Suppressor macrophage (primary cell): ENCODE measurements at regions not wholly inside any gene's neighbourhood (a gene's known extent, or its start where the extent isn't known, plus 50 kb on each side); places are given as distances from the start of the nearest gene placed in this dataset.

Experiments used
- DNase-seq, 4 experiments: peaks; one replicate each; pipeline ENCODE4 v3.0.0-alpha.2; 2020 to 2022

DNA sequence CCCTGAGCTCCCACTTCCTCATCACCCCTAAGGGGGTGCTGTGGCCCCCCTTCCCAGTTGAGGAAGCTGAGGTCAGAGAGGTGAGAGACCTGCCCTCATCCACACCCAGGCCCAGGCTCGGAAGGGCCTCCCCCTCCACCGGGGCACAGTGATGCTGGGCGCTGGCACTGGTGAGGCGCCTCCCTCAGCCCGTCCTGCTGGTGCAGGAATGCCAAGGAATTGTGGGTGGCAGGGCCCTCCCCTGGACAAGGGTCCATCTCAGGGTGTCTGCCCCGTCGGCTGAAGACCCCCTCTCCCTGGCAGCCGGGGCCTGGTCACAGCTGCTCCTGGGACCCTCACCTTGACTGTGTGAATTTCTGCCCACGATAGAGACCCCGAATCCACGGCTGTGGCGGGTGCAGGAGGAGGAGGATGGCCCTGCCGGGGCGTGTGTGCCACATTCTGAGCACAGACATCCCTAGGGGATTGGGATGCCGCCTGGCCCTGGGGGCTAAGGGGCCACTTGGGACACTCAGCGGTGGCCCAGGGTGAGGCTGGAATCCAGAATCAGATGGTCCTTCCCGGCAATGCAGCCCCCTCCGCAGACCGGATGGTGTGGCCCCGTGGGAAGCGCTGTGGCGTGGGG, 70.2 kb upstream of the GATA5 start:
- no peak for DNase-seq

DNA sequence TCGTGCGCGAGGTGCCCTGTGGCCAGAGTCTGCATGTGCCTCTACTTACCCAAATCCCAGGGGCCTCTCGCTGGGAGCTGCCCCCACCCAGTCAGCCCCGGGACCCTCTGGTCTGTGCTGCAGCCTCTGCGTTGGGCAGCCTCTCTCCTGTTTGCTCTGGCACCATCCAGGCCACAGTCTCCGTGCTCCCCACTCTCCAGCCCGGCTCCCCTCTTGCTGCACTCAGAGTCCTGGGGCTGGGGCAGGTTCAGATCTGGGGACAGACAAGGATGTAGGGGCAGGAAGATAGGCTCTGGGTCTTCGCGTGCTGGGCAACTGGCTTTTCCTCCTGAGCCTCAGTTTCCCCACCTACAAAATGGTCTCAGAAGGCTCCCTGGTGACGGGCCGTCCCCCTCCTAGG, 70.8 kb upstream of the GATA5 start:
- no peak for DNase-seq

DNA sequence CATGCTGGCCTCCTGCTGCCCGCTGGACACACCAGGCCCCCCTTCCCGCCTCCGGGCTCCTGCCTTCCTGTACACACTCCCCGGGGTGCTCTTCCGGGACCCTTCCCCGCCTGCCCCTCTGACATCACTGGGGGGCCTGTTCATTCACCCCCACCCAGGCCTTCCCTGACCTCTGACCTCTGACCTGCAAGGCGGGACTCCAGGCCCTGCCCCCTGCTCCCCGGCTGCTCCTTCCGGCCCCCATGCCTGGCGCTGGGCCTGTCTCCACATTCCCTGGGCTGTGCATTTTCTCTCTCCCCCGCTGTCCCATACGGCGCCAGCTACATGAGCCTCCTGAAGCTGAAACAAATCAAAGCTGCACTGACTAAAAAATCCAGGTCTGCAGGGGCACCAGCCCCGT, 71.6 kb upstream of the GATA5 start:
- no peak for DNase-seq

DNA sequence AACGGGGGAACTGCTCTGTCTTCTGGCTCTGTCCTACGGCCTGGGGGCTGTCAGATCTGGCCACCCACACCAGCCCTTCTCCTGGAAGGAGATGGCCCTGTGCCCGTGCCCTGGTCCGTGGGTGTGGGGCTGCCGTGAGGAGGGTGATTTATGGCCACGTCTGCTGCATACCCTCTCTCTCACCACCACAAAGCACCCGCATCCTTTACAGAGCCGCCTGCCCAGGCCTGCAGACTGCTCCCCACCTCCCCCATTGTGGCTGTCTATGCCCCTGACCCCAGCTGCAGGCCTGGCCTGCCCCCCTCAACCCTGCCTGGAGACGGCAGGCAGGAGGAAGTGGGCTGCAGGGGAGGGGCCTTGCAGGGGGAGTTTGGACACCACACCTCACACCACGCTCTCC, 72.7 kb upstream of the GATA5 start:
- peak in 3 of 4 experiments; percentile 46 to 57 (median 47) for DNase-seq

DNA sequence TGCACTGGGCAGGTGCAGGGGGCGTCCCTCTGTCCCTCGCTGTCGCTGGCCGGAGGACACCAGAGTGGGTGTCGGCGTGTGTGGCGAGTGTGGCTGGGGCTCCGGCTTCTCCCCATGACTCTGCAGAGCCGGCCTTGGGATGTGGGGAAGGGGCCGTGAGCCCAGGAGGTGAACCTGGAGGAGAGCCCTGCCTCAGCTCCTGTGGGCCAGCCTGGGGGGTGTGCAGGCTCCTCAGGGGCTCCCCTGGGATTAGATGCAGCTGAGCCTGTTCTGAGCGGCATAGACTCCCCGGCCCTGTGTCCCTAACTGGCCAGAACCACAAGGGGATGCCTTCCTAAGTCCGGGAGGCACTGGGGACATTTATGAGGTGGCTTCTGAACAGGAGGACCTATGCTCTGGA, 73.2 kb upstream of the GATA5 start:
- no peak for DNase-seq

DNA sequence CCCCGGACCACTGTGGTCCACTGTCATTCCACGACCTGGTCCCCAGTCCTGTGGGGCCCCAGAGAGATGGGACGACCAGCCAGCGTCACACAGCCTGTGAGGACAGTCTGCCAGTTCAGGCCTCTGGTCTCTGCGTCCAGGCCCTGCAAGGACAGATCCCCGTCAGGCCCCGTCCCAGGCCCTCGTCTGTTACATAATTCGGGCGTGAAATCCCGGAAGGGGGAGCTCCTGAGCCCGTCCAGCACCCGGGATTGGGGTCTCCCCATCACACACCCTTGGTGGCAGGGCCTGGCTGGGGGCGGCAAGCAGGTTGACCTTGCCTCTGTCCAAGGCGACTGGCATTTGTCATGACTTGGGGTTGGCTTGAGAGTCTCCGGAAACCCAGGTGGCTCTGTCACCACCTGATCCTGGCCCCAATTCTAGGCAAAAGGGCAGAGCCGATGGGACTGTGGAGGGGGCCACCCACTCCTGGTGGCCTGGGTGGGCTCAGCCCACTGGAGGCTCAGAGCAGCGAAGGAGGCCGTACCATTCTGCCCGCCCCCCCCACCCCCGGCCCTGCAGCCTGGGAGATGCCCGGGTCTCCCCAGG, 73.8 kb upstream of the GATA5 start:
- no peak for DNase-seq

DNA sequence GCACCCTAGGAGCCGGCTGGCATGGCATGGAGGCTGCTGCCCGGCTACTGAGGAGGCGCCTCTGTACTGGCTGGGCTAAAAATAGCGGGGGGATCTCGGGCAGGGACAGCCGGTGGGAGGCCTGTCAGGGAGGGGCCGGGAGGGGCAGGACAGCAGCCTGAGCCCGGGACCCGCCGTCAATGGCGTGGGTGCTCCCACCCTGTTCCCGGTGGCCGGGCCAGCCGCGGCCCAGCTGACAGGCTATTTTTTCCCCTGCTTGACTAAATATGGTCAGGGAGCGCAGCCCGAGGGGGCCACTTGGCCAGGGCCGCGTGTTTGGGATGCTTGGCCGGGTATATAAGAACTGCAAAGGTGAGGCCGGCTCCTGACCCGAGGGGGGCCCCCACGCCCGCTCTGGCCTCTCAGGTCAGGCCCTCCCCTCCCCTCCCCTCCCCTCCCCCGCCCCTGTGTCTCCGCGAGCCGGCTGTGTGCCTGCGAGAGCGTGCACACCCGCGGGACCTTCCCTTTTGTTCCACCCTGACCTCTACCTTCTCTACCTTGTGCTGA, 74.4 kb upstream of the GATA5 start:
- peak; percentile 9 to 35 (median 24) for DNase-seq

DNA sequence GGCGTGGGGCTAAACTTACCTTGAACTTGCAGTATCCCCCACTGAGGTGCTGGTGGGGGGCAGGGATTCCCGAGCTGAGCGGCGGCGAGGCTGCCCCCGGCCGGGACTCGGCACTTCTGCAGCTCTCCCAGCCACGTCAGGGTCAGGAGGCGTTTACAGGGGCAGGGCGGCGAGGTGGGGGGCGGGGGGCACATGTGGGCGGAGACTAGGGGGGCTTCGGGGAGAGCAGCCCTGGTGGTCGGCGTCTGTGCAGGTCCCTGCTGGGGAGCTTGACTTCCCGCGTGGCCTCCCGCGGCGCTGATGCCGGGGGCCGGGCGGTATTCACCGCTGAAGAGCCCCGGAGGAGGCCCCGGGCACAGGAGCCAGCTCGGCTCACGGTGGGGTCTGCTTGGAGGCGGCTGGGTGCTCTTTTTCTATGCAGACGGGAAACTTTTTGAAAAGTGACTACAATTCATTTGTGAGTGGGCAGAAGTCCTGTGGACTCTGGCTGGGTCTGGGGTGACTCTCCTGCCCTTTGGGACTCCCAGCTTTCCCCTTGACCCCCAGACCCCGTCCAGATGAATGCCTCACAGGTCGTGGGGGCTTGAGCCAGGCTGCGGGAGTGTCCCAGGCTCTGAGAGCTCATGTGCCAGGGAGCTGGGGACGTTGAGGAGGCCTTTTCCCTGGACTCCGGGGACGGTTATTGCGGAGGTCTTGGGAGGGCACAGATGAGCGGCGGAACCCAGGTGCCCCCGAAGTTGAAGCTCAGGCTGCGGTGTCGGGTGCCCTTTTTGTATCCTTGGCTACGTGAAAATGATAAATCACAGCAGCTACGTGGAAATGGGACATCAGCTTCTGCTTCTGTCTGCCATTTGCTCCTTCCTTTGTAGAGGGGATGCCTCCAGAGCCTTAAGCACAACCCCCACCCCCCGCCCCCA, 75.9 kb upstream of the GATA5 start:
- peak in 2 of 4 experiments; percentile 13 to 27 for DNase-seq

DNA sequence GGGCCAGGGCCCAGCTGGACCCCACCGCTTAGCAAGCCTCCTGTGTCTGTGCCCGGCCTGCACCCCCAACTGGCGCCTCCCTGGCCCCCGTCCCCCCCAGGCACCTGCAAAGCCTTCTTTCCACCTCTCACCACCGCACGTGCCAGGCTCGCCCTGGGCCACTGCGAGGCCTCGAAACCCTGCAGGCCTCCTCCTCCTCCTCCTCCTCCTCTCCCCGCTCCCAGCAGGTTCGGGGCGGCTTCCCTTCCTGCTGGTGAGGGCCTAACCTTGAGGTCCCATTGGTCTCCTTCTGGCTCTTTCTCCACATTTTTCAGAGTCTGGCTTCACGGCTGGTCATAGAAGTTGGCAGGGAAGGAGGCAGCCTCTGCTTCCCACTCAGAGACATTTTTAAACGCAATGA, 76.8 kb upstream of the GATA5 start:
- no peak for DNase-seq

DNA sequence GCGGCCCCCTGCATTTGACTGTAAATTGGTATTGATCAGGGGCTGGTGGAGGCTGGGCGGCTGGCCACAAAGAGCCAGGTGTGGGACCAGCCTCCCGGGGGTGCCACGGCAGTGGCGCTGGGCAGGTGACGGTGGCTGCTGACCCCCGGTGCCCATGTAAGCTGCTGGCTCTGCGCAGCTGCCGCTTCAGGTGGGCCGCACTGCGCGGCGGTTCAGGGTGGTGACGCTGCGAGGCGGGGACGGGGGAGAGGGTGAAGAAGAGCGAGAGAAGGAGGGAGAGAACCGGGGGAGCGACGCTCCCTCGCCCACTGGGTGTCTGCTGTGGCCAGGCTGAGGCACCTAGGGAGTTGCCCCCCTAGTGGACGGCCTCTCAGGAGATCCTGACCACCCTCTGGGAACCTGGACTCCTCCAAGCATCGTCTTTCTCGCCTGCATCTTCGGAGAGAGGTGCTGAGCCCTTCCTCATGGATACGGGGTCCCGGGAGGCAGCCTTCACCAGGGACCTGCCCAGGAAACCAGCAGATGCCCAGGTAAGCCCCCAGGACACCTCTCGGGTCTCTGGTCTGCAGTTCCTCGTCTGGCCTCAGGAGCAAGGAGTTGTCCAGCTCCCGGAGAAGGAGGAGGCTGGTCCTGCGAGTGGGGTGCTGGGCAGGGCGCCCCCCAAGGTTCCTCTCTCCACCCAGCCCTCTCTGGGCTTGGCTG, 77.5 kb upstream of the GATA5 start:
- DNase-seq, result no peak

DNA sequence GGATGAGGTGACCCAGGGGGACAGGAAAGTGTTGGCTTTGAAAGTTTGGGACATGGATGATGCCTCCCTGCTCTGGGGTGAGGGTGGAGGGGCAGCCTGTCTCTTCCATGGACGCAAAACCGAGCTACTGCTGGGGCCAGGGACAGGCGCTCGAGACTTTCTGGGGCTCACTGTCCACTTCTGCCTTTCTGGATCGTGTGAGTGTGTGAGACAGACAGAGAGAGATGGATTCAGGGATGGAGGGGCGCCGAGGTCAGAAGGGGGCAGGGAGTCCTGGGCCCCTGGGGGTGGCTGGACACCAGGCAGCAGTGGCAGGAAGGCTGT, 78.0 kb upstream of the GATA5 start:
- DNase-seq, result no peak

DNA sequence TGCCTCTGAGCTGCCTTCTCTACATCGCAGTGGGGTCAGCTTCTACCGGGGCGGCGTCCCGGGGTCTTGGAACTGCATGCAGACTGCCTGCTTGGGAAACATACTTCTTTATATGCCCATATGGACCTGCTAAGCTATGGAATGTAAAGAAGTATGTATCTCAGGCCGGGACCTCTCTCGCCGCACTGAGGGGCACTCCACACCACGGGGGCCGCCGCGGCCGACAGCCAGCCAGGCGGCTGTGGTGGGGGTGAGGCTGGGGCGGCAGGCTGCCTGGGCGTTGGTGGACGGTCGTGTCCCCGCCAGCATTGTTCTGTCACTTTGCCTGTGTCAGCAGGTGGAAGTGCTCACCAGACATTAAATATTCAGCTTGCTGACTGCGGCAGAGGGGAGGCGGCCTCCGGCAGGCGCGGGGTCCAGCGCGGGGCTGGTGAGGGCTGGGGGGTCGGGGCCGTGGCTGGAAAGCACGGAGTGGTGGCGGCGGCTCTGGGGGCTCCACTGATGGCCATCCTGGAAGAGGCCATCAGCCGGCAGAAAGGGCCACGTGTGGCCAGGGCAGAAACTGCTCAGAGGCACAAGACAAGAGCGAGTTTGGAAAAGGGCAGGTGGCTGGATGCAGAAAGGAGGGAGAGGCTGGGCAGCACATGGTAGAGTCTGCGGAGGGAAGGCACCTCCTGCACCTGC, 78.6 kb upstream of the GATA5 start:
- no peak for DNase-seq

DNA sequence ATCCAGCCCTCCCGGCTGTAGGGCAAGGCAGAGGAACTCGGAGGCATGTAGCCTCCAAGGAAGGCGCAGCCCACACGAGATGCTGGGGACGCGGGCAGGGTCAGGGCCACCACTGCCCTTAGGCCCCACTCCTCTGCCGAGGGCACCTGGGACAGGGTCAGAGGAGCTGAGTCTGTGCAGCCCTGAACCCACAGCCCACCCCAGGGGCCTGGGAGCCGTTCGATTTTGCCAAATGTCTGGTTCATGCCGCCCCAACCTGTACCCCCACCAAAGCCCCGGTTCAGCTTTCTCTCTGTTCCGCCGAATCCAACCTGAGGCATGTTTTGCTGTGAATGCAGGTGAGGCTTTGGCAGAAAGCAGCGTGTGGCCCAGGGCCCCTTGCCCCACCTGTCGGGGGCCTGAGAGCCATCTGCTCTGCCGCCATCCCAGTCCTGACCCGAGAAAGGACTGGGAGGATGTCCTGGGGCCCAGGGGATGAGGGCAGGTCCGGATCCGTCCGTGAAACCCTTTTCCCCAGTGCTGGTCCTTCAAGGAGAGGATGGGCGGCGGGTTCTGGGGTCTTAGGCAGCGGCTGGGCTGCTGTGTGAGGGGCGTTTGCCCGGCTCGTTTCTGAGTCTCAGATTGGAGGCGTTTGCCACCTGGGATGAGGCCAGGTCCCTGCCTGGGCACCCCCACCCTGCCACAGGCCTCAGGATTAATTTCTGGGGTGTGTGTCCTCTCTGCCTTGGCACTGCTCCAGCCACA, 79.3 kb upstream of the GATA5 start:
- DNase-seq, result no peak

DNA sequence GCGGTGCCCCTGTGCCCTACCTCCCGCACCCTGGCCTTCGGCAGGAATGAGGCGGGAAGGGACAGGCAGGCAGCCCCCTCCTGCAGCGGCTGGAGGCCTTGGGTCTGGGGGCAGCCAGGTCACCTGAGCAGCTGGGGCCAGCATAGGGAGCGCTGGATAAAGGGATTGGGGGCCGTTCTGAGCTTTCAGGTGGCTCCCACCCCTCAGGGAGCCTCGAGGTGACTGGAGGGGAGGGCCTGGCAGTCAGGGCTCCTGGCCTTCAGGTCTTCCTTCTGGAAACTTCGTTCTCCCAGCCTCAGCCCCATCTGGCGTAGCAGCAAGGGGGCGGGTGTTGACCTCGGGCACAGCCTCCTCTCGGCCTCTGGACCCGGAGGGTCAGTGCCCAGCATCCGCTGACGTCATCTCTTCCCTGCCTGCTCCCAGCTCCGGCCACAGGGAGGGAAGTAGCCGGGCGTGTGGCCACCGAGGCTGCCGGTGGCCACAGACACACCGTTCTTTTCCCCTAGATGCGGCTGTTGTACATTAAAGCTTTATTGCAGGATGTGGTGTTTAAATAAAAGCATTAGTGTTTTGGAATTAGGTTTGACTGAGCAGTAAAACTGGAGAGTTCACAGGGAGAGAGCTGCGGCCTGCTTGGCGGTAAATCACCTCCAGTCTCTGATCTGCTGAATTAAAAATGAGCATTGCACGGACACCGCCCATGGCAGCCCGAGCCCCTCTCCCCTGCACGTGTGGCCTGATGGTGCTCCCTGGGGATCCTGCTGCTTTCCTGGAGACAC, 80.0 kb upstream of the GATA5 start:
- DNase-seq, result no peak

DNA sequence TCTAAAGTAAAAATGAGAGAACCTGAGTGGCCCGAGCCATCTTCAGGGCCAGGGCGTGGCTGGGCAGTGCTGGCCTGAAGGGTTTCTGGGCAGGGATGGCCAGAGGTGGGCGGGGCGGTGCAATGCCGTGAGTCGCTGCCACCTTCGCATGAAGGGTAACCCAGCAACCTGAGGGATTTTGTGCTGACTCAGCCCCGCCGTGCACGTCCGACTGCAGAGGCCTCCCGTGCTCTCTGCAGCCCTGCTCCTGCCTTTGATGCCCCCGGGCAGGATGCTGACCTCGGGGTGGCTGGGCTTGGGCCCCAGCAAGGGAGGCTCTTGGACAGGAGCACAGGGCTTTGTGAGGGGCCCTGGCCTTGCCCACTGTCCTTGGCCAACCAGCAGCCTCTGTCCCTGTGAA, 81.7 kb upstream of the GATA5 start:
- DNase-seq, result no peak

DNA sequence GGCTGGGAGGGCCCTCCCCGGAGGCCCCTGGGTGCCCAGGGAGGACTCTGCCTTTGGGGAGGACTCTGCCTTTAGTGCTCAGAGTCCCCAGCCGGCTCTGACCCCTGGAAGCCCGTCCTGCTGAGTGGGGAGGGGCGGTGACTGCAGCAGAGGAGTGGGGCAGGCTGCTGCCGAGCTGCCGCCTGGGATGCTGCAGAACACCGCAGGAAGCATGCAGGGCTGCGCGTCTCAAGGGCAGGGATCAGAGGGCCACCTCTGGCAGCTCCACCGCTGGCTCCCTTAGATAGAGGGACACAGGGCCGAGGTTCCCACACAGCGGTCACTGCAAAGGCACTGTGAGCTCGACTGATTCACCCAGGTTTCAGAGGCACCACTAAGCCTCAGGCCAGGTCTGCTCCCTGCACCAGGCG, 82.2 kb upstream of the GATA5 start:
- no peak for DNase-seq

DNA sequence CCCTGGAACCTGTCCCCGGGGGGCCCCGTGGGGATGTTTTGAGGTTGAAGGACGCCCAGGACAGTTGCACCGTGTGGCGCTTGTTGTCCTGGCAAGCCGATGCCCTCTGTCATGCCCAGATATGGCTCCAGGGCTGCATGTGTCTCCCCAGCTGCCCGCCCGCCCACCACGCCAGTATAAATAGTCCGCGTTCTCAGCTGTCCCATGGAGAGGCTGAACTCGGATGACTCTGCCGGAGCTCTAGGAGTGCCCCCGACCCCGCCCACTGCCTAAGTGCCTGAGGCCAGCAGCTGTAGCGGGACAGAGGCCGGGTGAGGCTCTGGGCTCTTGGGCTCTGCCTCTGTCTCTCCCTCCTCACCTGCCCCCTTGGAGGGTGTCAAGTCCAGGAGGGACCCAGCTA, 83.0 kb upstream of the GATA5 start:
- DNase-seq, result no peak

DNA sequence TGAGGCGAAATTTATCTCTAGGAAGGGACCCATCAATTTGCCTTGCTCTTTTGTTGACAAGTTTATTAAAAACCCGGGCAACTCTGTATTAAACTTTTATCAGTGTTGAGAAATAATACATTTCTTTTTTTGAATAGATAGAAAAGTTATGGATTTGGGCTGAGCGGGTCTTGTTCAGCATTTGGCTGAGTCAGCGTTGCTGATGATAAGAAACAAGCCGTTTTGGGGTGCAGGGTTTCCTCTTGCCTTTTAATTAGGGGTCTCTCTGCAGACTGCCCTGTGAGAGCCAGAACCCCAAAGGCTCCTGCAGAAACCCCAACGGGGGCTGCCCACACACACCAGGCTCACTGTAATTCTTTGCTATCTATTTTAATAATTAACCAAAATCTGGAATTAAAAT, 82.1 kb upstream of the SLCO4A1 start:
- DNase-seq, result no peak

DNA sequence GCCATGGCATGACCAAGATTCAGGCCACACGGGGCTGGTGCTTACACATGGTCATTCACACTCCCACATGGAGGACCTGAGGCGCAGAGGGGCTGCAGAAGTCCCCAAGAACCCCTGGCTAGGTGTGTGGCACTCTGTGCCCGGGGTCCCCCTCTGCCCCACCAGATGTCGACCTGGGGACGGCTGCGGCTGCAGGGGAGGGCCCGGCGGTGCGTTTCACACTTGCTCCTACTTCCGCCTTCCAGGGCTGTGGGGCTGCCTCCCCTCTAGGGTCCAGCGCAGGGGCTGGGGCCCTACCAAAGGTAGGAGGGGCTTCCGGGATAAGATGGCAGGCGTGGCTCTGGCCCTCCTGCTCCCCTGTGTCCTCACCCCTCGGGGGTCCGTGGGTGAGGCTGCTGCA, 81.1 kb upstream of the SLCO4A1 start:
- peak in 2 of 4 experiments; percentile 11 to 30 for DNase-seq

DNA sequence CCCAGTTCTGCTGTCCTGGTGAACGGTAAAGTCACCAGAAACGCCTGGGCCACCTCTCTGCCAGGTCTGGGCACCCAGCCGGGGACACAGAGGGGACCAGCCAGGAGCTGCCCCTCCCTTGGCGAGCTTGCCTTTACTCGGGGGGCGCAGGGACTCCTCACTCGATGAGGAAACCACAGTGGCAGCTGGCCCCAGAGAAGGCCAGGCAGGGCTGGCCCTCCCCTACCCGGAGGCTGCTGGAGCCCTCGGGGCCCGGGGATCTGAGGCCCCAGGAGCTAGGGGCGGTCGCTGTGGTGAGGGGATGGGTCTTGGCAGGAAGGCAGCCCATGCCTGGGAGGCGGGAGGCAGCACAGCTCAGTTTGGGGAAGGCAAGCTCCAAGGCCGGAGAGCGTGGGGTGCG, 80.4 kb upstream of the SLCO4A1 start:
- no peak for DNase-seq

DNA sequence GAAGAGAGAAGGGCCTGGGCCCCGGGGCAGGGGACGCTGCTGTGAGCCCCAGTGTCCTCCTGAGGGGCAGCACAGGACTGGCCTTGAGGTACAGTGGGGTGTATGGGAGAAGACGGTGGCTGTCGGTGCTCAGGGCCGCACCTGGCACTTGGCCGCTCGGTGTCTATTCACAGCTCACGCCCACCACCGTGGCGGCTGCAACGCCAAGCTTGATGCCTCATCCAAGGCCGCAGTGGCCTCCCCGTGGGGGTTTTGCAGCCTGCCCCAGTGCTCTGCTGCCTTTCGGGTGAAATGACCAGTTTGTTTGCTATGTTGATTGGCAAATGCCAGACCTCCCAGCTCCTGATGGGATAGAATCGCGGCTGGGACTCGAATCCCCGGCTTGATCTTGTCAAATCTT, 79.5 kb upstream of the SLCO4A1 start:
- no peak for DNase-seq
